CD4-positive, alpha-beta T cell treated with Interleukin-17A for 1 hour (primary cell): ENCODE measurements at regions not wholly inside any gene's neighbourhood (a gene's known extent, or its start where the extent isn't known, plus 50 kb on each side); places are given as distances from the start of the nearest gene placed in this dataset.

Source experiments
- DNase-seq: peaks from one replicate; pipeline ENCODE4 v3.0.0-alpha.2; 2020

GRCh38 chr4:24476282-24476681 is 108.1 kb downstream of the DHX15 start:
- DNase-seq = peak; percentile 19

- DNase-seq = no peak
These were observed 108.6 kb downstream of the DHX15 start for GRCh38 chr4:24475756-24476155.

- DNase-seq = peak; percentile 22
These were observed 111.0 kb downstream of the DHX15 start for GRCh38 chr4:24473309-24473721.

GRCh38 chr4:24472514-24473308 is 111.6 kb downstream of the DHX15 start:
- peak; percentile 74 for DNase-seq

- no peak for DNase-seq
These were observed 112.2 kb downstream of the DHX15 start for GRCh38 chr4:24472161-24472510.

GRCh38 chr4:24471486-24472160 is 112.7 kb downstream of the DHX15 start:
- no peak for DNase-seq

GRCh38 chr4:24470666-24471485 is 113.5 kb downstream of the DHX15 start:
- peak; percentile 30 for DNase-seq

GRCh38 chr4:24468071-24468470 is 116.3 kb downstream of the DHX15 start:
- no peak for DNase-seq

GRCh38 chr4:24464566-24464965 is 119.8 kb downstream of the DHX15 start:
- DNase-seq = no peak

- no peak for DNase-seq
These were observed 127.9 kb downstream of the DHX15 start for GRCh38 chr4:24456431-24456830.

- no peak for DNase-seq
These were observed 130.4 kb downstream of the DHX15 start for GRCh38 chr4:24453951-24454350.

GRCh38 chr4:24451870-24452269 is 132.5 kb downstream of the DHX15 start:
- DNase-seq = no peak

GRCh38 chr4:24443200-24443599 is 141.2 kb downstream of the DHX15 start:
- no peak for DNase-seq

GRCh38 chr4:24440765-24441164 is 143.6 kb downstream of the DHX15 start:
- DNase-seq = no peak

- DNase-seq = no peak
These were observed 150.1 kb downstream of the DHX15 start for GRCh38 chr4:24434241-24434640.

GRCh38 chr4:24433515-24434214 is 150.7 kb downstream of the DHX15 start:
- DNase-seq = no peak

- no peak for DNase-seq
These were observed 155.5 kb downstream of the DHX15 start for GRCh38 chr4:24428850-24429249.

- DNase-seq = no peak
These were observed 157.8 kb downstream of the DHX15 start for GRCh38 chr4:24426557-24426956.

- no peak for DNase-seq
These were observed 158.5 kb downstream of the DHX15 start for GRCh38 chr4:24425863-24426262.

- no peak for DNase-seq
These were observed 160.7 kb downstream of the DHX15 start for GRCh38 chr4:24423670-24424069.

GRCh38 chr4:24422644-24423043 is 161.7 kb downstream of the DHX15 start:
- DNase-seq = no peak

GRCh38 chr4:24419181-24420034 is 164.9 kb downstream of the DHX15 start:
- peak; percentile 57 for DNase-seq
